ENCODE measurements at regions not wholly inside any gene's neighbourhood (a gene's known extent, or its start where the extent isn't known, plus 50 kb on each side); places are given as distances from the start of the nearest gene placed in this dataset.
"Not testable (repeated sequence)": the region's sequence is repeated elsewhere in the genome, so short reads cannot be mapped to it uniquely, and the experiment has no call there.

DNA sequence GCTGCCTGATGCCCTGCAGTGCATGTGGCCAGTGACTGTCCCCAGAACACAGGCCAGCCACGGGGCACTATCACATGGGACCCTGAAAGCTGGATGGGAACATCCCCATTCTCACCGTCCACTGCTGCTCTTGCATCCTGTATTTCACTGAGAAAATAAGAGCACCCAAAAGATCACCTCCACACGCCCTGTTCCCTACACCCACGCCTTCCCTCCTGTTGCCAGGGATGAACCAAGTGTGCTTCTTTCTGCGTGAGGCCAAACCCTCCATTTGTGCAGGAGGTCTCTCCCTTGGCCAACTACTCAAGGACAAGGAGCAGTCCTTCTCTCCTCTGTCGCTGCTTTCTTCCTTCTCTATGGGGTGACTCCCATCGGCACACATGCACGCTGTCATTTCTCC lies 118.3 kb downstream of the LRRC37A3 start:
- not testable (repeated sequence) for DNase-seq (ENCODE audit: low read depth)

DNA sequence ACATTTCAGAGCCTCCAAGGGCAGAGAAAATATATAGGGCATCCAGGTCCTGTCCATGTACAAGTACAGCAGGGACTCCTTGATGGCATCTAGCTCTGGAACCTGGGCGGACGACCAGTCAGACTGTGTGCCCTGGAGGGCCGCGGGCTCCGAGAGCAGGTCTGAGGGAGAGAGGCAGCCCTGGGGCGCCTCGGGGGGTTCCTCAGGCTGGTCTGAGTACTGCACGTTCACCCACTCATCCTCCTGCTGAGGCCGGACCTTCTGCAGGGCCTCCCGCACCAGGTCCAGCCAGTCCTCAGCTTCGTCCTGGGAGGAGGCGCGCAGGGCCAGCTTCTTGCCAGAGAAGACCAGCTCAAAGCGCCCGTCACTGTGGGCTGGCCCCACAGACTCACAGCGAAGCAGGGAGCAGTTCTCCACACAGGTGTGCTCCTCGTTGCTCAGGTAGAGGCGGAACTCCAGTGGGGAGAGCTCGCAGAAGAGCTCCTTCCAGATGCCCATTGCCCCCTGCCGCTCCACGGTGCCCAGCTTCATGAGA lies 118.8 kb downstream of the LRRC37A3 start:
- not testable (repeated sequence) for DNase-seq (ENCODE audit: low read depth)

DNA sequence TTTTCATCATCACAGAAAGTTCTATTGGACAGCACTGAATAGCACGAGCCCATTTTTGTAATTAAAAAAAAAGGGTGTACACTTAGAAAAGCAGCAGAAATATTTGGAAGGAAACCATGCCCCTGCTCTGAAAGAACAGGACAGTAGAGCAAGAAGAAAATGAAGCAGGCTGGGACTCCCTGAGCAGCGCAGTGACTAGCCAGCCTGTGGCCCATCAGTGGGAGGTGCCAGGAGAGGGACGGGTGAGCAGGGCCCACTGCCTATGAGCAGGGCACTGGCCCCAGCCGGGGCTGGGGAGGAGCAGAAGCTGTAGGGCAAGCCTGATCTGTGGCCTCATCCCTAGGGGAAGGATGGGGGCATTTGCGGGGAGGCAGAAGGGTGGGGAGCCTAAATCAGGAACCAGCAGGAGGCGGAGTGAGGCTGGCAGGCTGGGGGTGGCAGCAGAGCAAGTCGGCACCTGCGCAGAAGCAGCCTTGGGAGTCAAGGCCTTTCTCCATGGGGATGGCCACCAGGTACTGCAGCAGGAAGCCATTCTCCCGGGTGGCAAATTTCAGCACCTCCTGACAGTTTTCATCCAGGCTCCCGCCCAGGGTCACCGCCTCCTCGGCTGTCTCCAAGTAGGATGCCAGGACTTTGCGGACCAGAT lies 119.6 kb downstream of the LRRC37A3 start:
- not testable (repeated sequence) for DNase-seq (ENCODE audit: low read depth)

DNA sequence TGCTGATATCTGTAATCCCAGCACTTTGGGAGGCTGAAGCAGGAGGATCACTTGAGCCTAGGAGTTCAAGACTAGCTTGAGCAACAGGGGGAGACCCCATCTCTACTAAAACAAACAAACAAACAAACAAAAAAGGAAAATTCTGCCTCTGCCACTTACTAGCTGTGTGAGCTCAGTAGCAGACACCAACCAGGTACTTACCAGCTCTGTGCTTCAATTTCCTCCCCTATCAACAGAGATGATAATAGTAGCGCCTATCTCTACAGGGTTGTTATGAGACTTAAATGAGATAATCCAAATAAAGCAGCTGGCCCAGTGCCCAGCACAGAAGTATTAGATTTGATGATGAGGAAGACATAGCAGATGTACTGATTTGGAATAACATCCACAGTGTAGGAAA lies 120.3 kb downstream of the LRRC37A3 start:
- DNase-seq (ENCODE audit: low read depth): not testable (repeated sequence)

DNA sequence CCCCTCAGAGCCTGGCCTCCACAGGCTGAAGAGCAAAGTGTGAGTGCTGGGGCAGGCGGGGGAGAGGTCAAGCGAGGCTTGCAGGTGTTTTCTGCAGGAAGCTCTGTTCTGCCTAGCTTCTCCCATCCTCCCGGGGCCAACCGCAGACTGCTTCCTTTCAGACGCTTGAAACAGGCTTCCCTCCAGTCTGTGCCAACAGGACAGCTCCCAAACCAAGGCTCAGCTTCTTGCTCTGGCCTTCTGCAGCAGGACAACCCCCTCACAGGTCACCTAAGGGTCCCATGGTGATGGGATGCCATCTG lies 120.8 kb downstream of the LRRC37A3 start:
- DNase-seq (ENCODE audit: low read depth): not testable (repeated sequence)

DNA sequence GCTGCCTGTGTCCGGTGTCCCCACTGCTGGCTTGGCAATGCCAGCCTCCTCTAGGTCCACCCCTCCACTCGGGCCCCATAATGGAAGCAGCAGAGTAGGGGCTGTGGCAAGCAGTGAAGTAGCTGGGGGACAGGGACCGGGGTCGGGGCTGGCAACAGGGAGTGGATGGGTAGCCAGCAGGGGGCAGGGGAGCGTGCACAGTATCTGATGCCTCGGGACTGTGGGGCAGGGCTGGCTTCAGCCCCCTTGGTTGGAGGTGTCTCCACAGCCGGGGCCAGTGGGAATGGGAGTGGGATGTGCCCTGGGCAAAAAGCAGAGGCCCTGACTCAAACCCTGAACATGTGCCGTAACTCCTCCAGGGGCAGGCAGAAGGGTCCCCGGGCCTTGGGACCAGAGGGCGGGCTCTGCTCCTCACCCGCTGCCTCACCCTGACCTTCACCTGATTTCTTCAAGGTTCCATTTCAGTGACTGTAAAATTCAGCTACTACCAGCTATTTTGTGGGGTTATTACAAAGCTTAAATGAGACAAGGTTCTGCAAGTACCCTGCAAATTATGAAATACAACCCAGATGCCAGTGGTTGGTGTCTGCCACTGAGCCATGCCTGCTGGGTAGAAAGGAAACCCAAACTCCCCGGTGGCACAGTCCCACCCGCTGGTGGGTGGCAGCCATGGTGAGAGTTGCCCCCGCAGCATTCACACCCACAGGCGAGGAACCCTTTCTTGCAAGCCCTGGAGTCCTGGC lies 121.4 kb downstream of the LRRC37A3 start:
- DNase-seq (ENCODE audit: low read depth): not testable (repeated sequence)

DNA sequence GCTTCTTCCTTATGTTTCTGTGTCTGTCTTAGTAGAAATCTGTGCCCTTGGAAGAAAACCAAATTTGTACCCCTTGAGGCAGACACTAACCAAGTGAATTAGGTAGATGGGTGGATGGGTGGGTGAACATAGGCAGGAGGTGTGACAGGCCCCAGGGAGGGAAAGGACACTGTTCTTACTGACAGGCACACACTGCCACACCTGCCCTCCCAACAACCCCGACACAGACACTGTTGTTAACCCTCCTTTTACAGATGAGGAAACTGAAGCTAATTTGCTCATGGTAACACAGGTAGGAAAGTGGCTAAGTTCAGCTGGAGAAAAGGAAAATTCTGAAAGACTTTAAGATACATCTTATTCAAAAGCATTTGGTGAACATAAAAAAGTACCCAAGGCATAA lies 123.9 kb downstream of the LRRC37A3 start:
- DNase-seq (ENCODE audit: low read depth): not testable (repeated sequence)

DNA sequence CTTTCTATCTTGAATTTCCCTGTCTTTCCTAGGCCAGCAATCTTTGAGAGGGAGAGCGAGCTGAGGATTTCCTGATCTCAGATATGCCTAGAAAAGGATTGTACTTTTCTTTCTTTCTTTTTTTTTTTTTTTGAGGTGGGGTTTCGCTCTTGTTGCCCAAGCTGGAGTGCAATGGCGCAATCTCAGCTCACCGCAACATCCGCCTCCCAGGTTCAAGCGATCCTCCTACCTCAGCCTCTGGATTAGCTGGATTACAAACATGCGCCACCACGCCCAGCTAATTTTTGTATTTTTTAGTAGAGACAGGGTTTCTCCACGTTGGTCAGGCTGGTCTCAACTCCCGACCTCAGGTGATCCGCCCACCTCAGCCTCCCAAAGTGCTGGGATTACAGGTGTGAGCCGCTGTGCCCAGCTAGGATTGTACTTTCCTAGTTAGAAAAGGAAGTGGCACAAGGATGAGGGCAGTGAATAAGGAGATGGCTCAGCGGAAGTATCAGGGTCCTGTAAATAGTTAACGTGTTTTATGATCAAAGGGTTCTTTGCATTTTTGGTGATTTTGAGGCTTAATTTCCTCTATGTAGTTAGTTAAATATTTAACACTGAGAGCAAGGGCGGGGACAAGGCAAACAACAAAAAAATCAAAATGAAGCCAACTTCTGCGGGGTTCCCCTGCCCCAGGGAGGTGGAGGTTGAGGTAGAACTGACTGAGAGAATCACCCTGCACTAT lies 124.6 kb downstream of the LRRC37A3 start:
- DNase-seq (ENCODE audit: low read depth): not testable (repeated sequence)

DNA sequence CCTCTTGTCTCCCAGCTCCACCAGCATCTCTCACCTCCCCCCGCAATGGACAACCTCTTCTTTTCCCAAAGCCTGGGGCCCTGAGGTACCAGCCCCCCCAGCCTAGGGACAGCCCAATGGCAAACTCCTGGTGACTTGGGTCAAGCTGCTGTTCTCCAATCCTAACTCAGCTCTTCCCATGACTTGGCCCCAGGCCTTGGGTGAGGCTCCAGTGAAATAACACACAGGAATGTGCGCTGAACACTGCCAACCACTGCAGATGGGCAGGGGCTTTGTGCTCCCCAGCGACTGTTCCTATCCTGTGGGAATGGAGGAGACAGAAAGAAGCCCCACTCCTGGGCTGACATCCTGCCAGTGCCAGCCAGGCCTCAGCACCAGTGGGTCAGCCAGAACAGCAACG lies 125.2 kb downstream of the LRRC37A3 start:
- not testable (repeated sequence) for DNase-seq (ENCODE audit: low read depth)

DNA sequence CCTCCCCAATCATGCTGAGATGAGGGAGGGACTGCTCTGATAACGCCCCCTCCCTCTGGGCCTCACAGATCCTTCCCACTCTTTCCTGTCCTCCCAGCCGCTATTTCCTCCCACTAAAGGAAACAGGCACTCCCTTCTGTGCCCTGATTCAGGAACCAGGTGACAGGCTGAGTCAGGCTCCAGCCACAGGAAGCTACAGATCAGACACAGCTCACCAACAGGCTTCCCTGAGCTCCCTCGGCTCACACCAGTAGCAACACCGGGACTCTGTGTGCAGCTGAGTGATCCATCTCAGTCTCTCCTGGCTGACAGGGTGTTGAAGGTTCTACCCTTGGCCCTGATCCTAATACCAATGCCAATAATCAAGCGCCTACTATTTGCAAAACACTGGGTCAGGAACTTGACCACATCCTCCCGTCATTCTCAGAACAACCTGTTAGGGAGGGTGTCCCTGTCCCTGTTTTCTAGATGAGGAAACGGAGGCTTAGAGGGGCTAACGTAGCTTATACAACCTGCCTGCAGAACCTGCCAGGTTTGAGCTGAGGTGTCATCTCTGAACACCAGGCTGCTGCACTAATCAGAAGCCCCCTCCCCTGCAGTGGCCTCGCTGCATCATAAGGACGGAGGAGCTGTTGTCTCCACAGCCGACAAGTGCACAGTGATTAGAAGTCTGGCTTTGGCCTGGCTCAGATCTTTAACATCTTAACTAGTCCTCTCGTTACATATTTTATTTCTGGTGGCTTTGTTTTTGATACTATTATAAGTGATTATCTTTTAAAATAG lies 126.3 kb downstream of the LRRC37A3 start:
- not testable (repeated sequence) for DNase-seq (ENCODE audit: low read depth)

DNA sequence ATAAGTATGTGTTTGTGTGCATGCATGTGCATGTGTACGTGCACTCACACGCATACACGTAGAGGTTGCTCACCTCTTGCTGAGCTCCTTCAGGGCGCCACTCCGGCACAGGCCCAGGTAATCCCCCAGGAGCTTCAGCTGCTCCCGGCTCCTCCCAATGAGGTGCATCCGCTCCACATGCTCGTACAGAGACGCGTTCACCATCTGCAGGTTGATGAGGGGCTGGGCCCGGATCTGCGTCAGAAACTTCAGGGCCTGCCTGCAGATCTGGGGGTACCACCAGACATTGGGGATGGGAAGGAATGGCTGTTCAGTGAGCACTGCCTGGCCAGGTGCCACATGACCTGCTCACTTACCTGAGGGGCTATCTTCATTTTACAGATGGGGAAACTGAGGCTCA lies 127.0 kb downstream of the LRRC37A3 start:
- DNase-seq (ENCODE audit: low read depth): not testable (repeated sequence)

DNA sequence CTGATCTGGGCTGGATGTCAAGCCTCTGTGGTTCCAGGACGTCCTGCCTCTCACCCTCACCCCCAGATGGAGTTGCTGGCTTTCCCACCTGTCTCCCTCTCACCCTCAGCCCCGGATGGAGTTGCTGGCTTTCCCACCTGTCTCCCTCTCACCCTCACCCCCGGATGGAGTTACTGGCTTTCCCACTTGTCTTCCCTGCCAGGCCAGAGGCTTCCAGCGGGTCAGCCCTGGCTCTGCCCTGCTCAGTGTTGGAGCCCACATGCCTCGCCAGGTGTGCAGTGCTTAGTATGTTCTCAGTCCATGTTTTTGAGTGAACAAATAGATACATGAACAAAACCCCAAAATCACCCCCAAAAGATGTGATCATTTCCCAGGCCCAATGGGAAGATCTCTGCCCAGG lies 127.6 kb downstream of the LRRC37A3 start:
- not testable (repeated sequence) for DNase-seq (ENCODE audit: low read depth)

DNA sequence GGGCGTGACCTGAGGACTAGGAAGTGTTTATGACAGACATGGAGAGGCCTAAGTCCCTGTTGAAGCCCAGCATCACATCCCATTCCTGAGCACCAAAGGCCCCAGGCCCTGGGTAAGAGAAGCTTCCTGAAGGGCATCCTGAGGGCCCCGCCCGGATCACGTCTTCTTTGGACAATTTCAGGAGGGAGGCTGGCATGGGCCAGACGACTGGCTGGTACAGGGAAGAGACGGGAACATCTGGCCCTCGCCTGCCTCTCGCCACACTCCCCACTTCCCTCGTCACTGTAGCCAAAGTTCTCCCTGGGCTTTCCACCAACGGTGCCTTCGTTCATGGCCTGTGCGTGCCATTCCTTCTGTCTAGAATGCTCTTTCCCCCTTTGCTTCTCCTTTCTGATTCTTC lies 128.1 kb downstream of the LRRC37A3 start:
- not testable (repeated sequence) for DNase-seq (ENCODE audit: low read depth)

DNA sequence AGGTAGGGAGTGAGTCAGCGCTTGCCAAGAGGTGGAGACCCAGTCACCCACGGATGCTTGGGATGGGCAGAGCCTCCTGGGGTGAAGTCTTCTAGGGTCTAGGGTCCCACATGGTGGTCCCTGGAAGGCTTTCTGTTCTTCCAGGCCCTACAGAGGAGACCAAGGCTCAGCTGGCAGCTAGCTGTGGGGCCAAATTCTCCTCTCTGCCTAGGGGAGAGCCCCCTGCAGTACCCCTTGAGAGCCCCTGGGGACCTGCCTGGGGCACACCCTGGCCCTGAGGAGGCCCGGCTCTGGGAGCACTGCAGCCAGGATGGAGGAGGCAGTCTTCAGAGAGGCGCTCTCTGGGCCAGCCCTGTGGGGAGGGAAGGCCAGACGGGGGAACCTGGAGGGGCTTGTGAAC lies 128.6 kb upstream of the SMURF2 start:
- DNase-seq (ENCODE audit: low read depth): not testable (repeated sequence)

DNA sequence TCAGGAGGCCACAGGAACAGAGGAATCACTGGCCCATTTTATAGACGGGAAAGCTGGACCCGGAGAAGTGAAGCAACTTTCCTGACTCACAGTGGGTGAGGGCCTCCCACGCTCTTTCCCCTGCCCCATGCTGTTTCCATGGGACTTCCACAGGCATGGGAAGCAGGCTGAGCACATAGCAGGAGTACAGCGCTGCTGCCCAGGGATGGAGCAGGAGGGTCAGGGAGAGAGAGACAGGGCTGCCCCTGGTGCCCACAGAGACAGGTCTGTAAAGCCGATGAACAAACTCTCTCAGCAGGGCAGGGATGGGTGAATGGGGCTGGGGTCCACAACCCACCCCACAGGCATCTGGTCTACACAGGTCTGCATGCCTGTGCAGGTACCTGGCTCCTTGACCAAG lies 128.1 kb upstream of the SMURF2 start:
- DNase-seq (ENCODE audit: low read depth): not testable (repeated sequence)

DNA sequence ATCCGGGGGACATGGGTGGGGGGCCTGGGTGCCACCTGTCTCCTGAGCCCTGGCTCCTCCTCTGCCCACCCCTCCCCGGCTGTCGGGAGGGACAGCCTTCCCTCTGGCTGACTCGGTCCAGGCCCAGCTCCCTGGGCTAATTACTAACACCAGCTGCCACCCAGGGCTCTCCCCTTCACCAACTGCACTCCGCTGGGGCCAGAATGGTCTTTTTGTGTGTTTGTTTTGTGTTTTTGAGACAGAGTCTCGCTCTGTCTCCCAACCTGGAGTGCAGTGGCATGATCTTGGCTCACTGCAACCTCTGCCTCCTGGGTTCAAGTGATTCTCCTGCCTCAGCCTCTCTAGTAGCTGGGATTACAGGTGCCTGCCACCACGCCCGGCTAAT lies 126.9 kb upstream of the SMURF2 start:
- DNase-seq (ENCODE audit: low read depth): not testable (repeated sequence)

DNA sequence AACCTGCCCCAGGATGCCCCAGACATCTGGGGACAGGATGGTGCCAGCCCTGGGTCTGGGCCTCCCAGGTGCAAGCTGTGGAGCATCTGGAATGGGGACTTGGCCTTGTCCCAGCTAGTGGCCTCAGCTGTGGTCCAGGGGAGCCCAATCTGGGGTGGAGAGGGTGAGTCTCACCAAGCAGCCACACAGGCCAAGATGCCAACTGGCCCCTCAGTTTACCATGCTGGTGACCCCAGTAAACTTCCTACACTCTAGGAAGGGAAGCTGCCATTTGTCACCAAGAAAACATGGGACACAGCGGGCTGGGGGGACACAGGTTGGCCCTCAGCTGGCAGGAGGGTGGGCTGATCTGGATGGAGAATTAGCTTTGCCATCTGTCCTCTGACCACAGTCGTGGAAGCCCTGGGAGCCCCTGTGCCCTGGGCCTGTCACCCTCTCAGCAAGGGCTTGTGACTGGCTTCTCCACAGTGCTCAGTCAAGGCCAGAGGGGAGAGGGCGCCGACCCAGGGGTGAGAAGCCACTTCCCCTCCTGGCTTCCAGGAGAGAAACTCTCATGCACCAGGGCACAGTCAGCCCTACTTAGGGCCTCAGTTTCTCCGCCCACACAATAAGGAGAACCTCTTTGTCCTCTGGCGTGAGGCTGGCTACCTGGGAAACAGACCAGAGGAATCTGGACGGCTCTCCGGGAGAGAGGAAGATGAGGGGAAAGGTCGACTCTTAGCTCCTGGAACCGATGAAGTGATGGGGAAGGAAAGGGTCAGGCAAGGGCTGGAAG lies 126.4 kb upstream of the SMURF2 start:
- DNase-seq (ENCODE audit: low read depth): no peak

DNA sequence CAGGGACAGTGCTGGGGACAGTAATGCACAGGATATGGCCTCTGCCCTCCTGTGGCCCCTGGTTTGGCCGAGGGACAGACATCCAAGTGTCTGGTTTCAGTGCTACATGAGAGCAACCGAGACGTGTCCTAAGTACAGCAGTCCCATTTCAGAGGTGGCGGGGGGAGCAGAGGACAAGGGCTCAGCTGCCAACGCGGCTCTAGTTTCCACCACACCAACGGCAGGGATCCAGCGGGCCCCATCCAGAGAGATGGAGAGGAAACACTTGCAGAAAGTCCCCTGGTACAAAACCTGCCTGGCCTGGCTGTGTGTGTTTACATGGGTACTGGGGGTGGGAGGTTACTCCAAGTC lies 125.8 kb upstream of the SMURF2 start:
- no peak for DNase-seq (ENCODE audit: low read depth)

DNA sequence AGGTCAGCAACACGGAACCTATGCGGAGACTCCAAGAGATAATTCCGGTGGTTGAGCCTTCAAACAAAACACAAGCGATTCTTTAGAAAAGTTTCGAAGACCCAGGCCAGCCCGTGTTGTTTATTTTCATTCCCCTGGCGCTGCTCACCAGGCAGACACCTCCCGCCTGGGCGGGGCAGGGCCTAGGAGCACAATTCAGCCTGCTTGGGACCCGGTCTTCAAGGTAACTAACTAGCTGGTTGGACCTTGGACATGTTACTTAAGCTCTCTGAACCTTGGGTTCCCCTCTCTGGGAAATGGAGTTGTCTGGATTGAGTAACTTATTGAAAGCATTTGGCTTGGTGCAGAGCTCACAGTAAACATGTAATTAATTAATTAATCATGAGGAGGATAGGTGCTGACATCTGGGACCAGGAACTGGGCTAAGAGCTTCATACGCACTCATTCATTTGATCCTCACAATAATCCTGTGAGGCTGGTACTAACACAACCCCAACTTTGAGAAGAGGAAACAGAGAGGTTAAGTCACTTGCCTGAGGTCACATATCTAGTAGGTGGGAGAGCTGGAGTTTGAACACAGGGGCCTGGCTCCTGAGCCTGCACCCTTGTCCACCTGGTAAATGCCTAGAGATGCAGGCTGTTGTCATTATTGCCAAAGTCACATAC lies 125.3 kb upstream of the SMURF2 start:
- DNase-seq (ENCODE audit: low read depth): no peak

DNA sequence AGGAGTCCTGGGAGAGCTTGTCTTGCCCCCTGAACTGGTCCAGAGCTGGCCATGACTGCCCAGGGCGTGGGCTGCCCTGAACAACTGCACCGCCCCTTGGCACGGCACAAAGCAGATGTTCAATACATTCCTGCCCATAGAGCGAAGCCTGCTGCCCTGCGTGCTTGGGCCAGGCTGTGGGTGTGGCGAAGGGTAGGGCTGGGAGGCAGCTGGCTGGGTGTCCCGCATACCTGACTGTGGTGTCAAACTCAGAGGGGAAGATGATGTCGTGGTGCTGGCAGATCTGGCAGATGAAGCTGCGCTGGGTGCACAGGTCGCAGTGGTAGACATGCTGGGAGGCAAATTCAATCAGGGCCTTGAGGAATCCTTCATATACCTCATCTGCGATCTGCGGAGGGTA lies 124.2 kb upstream of the SMURF2 start:
- no peak for DNase-seq (ENCODE audit: low read depth)

DNA sequence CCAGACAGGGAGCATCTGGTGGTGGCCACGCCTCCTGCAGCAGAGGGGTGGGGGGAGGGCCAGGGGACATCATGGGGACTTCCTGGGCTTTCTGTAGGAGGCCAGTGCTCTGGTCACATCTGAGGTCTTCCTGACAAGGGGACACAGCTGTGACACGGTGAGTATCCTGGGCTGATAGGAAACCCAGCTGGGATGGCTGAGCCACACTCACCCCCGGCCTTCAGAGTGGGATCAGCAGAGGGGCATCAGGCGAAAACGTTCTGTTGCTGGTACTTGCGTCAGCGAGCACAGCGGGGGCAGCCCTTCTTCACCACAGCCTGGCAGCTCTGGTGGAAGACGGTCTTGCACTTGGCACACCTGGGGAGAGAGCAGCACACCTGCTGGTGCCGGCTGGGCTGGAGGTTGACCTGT lies 122.9 kb upstream of the SMURF2 start:
- DNase-seq (ENCODE audit: low read depth): no peak
